HepG2 (cell line): ENCODE measurements at regions not wholly inside any gene's neighbourhood (a gene's known extent, or its start where the extent isn't known, plus 50 kb on each side); places are given as distances from the start of the nearest gene placed in this dataset.

Source experiments
- CREB3 ChIP-seq: sonication (generic); formaldehyde crosslinking; IDR thresholded peaks from 2 replicates; pipeline ENCODE4 v1.5.0; 2020; ENCODE audit warnings: missing genetic modification reagents
- ELF3 ChIP-seq: IDR thresholded peaks from 2 replicates; pipeline ENCODE4 v1.6.1; 2016; ENCODE audit warnings: missing genetic modification reagents, missing compliant biosample characterization
- GFI1 ChIP-seq: sonication (generic); formaldehyde crosslinking; IDR thresholded peaks from 2 replicates; pipeline ENCODE4 v1.5.0; 2020; ENCODE audit warnings: missing genetic modification reagents, mild to moderate bottlenecking, borderline replicate concordance
- GLI4 ChIP-seq: sonication (generic); formaldehyde crosslinking; IDR thresholded peaks from 2 replicates; pipeline ENCODE4 v1.5.1; 2020; ENCODE audit warnings: missing genetic modification reagents, mild to moderate bottlenecking, moderate library complexity, borderline replicate concordance
- GPBP1L1 ChIP-seq: sonication (generic); formaldehyde crosslinking; IDR thresholded peaks from 2 replicates; pipeline ENCODE4 v1.5.0; 2020; ENCODE audit warnings: mild to moderate bottlenecking, missing genetic modification reagents
- IKZF5 ChIP-seq: IDR thresholded peaks from 2 replicates; pipeline ENCODE4 v1.6.1; 2018; ENCODE audit warnings: missing genetic modification reagents, mild to moderate bottlenecking, missing compliant biosample characterization
- NR2F1 ChIP-seq, 2 experiments: fragments of 450-650 bp in 1 of 2; formaldehyde crosslinking in 1 of 2; IDR thresholded peaks; 2 replicates each; pipeline versions ENCODE4 v1.5.0 to v1.6.1; 2016 to 2020; ENCODE audit warnings: mild to moderate bottlenecking in 1 of 2, missing compliant biosample characterization in 1 of 2, missing genetic modification reagents in 1 of 2, moderate library complexity in 1 of 2
- POLR2A ChIP-seq, 2 experiments: IDR thresholded peaks; 2 replicates each; pipeline ENCODE4 v1.6.1; 2011; ENCODE audit warnings: low read depth in 2 of 2, low read length in 2 of 2, mild to moderate bottlenecking in 1 of 2, moderate library complexity in 1 of 2; ENCODE audit not compliant: insufficient read depth in 1 of 2
- SRF ChIP-seq: IDR thresholded peaks from 2 replicates; pipeline ENCODE4 v1.6.1; 2011; ENCODE audit warnings: mild to moderate bottlenecking, low read depth, low read length, moderate library complexity
- TCF12 ChIP-seq, 2 experiments: fragments of 450-650 bp in 1 of 2; sonication (generic) in 1 of 2; formaldehyde crosslinking in 1 of 2; IDR thresholded peaks; 2 replicates each; pipeline versions ENCODE4 v1.6.1 to v1.8.0; 2017 to 2022; ENCODE audit warnings: antibody characterized with exemption in 1 of 2, mild to moderate bottlenecking in 1 of 2, missing genetic modification reagents in 1 of 2, moderate library complexity in 1 of 2
- ZBTB20 ChIP-seq: sonication (generic); formaldehyde crosslinking; IDR thresholded peaks from 2 replicates; pipeline ENCODE4 v1.8.1; 2023; ENCODE audit warnings: missing genetic modification reagents, low read depth, mild to moderate bottlenecking, borderline replicate concordance
- ZBTB42 ChIP-seq: sonication (generic); formaldehyde crosslinking; IDR thresholded peaks from 2 replicates; pipeline ENCODE4 v1.5.0; 2020; ENCODE audit warnings: mild to moderate bottlenecking, missing genetic modification reagents
- ZBTB8A ChIP-seq: sonication (generic); formaldehyde crosslinking; IDR thresholded peaks from 2 replicates; pipeline ENCODE4 v1.4.0; 2020; ENCODE audit warnings: mild to moderate bottlenecking, low read depth, missing genetic modification reagents, borderline replicate concordance
- ZNF136 ChIP-seq: sonication (generic); formaldehyde crosslinking; IDR thresholded peaks from 2 replicates; pipeline ENCODE4 v1.8.1; 2022; ENCODE audit warnings: low read depth, mild to moderate bottlenecking, moderate library complexity, missing genetic modification reagents
- ZNF251 ChIP-seq: sonication (generic); formaldehyde crosslinking; IDR thresholded peaks from 2 replicates; pipeline ENCODE4 v1.9.0; 2021; ENCODE audit warnings: mild to moderate bottlenecking, missing genetic modification reagents
- ZNF556 ChIP-seq: sonication (generic); formaldehyde crosslinking; IDR thresholded peaks from 2 replicates; pipeline ENCODE4 v1.4.0; 2020; ENCODE audit warnings: mild to moderate bottlenecking, missing genetic modification reagents, borderline replicate concordance
- ZNF704 ChIP-seq: sonication (generic); formaldehyde crosslinking; IDR thresholded peaks from 2 replicates; pipeline ENCODE4 v1.8.1; 2023; ENCODE audit warnings: mild to moderate bottlenecking, inconsistent platforms, moderate library complexity, missing genetic modification reagents, borderline replicate concordance
- TF ChIP-seq, protein P1 (sequence below): sonication (generic); formaldehyde crosslinking; IDR thresholded peaks from 2 replicates; pipeline ENCODE4 v1.4.0; 2020; ENCODE audit warnings: mild to moderate bottlenecking, low read depth, missing genetic modification reagents
- TF ChIP-seq, protein P2 (sequence below): sonication (generic); formaldehyde crosslinking; IDR thresholded peaks from 2 replicates; pipeline ENCODE4 v1.8.0; 2022; ENCODE audit warnings: missing genetic modification reagents, mild to moderate bottlenecking, inconsistent platforms, borderline replicate concordance

DNA sequence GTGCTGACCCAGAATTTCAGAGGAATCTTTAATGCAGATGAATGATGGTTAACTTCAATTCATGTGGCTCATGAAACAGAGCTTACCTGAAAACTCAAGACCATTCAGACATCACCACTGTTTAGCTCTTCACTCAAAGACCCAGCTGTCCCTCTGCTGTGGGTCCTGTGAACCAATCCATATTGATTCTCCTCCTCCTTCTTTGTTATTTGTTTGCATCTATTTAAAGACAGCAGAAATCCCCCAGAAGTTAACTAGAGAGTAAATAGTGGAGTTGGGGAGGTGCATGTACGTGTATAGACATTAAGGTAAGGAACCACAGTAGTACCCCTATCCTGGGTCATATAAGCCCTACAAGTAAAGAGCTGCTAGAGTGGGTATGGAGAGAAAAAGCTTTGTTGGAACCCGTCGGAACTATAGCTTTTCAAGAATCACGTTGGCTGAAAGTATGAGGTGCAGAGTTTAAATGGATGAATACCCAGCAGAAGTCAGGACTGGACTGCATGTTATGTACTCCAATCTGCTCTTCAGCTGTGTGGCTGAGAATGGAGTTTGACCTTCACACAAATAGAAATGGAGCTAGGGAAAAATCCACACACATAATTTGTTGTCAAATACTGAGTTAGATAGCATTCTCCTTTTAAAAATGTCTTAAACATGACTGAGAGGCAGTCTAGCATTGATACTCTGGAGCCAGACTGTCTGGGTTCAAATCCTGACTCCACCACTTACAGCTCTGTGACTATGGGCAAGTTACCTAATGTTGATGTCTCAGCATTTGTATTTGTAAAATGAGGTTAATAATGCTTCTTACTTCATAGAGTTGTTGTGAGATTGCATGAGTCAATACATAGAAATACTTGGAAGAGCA, 81.7 kb upstream of the HK2 start (continued):
- TF ChIP-seq ZBTB42 (CRISPR knock-in tag) (no peak), CREB3 (CRISPR knock-in tag) (no peak), IKZF5 (CRISPR knock-in tag) (peak; percentile 46; the same call in 1 of the 2 replicates), ZBTB8A (CRISPR knock-in tag) (no peak), TCF12 (IDR thresholded peaks at IDR 0.05) (no peak), TCF12 (CRISPR knock-in tag; IDR thresholded peaks at IDR 0.05) (peak; percentile 67; the same call in 1 of the 2 replicates), ZNF251 (no peak), GPBP1L1 (CRISPR knock-in tag) (no peak), GLI4 (CRISPR knock-in tag) (no peak), ZBTB20 (CRISPR knock-in tag) (peak; percentile 73; the same call in 1 of the 2 replicates), GFI1 (CRISPR knock-in tag) (peak; percentile 42; the same call in 1 of the 2 replicates), NR2F1 (CRISPR knock-in tag; IDR thresholded peaks at IDR 0.05) (no peak), ZNF556 (CRISPR knock-in tag) (peak; percentile 50; the same call in 1 of the 2 replicates), ELF3 (CRISPR knock-in tag) (0 out of 2 replicates have a peak, but pooled peaks have one; percentile 9), ZNF136 (CRISPR knock-in tag) (no peak), SRF (no peak), POLR2A (IDR thresholded peaks at IDR 0.05; ENCODE audit: insufficient read depth in 1 of 2, low read depth in 2 of 2, low read length in 2 of 2) (no peak), ZNF704 (CRISPR knock-in tag) (no peak)
- TF ChIP-seq, protein P1, sequence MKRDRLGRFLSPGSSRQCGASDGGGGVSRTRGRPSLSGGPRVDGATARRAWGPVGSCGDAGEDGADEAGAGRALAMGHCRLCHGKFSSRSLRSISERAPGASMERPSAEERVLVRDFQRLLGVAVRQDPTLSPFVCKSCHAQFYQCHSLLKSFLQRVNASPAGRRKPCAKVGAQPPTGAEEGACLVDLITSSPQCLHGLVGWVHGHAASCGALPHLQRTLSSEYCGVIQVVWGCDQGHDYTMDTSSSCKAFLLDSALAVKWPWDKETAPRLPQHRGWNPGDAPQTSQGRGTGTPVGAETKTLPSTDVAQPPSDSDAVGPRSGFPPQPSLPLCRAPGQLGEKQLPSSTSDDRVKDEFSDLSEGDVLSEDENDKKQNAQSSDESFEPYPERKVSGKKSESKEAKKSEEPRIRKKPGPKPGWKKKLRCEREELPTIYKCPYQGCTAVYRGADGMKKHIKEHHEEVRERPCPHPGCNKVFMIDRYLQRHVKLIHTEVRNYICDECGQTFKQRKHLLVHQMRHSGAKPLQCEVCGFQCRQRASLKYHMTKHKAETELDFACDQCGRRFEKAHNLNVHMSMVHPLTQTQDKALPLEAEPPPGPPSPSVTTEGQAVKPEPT (CRISPR knock-in tag), result no peak
- TF ChIP-seq, protein P2, sequence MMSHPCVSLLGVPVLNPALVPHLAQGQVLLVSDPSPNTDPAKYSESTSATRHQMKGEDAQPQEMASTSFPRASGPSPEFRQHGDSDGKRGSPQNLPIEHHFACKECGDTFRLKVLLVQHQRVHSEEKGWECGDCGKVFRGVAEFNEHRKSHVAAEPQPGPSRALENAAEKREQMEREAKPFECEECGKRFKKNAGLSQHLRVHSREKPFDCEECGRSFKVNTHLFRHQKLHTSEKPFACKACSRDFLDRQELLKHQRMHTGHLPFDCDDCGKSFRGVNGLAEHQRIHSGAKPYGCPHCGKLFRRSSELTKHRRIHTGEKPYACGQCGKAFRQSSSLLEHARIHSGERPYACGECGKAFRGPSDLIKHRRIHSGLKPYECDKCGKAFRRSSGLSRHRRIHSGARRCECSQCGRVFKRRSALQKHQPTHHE (CRISPR knock-in tag), result no peak
